Stomach (tissue), 4 donors: ENCODE measurements at regions not wholly inside any gene's neighbourhood (a gene's known extent, or its start where the extent isn't known, plus 50 kb on each side); places are given as distances from the start of the nearest gene placed in this dataset.

ENCODE experiments used
- CTCF ChIP-seq, 7 experiments: fragments of 450-650 bp in 4 of 7; fragments of 200-600 bp in 3 of 7; sonication (generic) in 3 of 7; IDR thresholded peaks; one replicate each; pipeline ENCODE4 v1.5.1; 2016 to 2019; ENCODE audit warnings: antibody characterized with exemption in 7 of 7, control low read depth in 2 of 7, mild to moderate bottlenecking in 1 of 7
- POLR2A ChIP-seq, 4 donors: fragments of 450-650 bp; IDR thresholded peaks; one replicate each; pipeline ENCODE4 v1.6.1; 2016; ENCODE audit warnings: antibody characterized with exemption in 4 of 4, control low read depth in 2 of 4, mild to moderate bottlenecking in 1 of 4, moderate library complexity in 1 of 4
- POLR2AphosphoS5 ChIP-seq, 3 donors: sonication (generic); formaldehyde crosslinking; IDR thresholded peaks; one replicate each; pipeline ENCODE4 v1.6.1; 2016; ENCODE audit warnings: antibody characterized with exemption in 3 of 3

DNA sequence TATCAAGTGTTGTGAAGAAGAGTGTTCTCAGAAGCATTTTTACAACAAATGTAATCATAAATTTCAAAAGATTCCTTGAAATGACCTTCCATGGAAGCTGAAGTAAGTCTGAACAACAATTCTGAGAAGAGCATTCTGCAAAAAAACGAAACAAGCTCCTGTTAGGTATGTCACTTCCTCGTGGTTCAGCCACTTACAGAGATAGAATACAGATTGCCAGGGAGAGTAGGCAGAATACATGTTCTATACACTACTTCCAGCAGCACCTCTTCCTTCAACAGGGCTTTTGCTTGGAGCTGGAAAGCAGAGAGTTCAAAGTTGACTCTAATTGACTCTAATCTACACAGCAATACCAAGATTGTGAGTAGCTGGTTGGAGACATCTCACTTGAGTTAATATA, 274.5 kb downstream of the ADGRA3 start:
- TF ChIP-seq POLR2A (IDR thresholded peaks at IDR 0.05) (no peak), CTCF (IDR thresholded peaks at IDR 0.05) (no peak), POLR2AphosphoS5 (IDR thresholded peaks at IDR 0.05) (no peak)
